HCT116 (cell line): ENCODE measurements at regions not wholly inside any gene's neighbourhood (a gene's known extent, or its start where the extent isn't known, plus 50 kb on each side); places are given as distances from the start of the nearest gene placed in this dataset.

Experiments used
- EZH2 ChIP-seq: fragments of 200-600 bp; sonication (generic); IDR thresholded peaks from 2 replicates; pipeline ENCODE4 v1.6.1; 2017; ENCODE audit warnings: antibody characterized with exemption, mixed run types
- POLR2A ChIP-seq: IDR thresholded peaks from 2 replicates; pipeline ENCODE4 v1.7.0; 2011; ENCODE audit warnings: borderline replicate concordance; ENCODE audit not compliant: insufficient read depth, insufficient read length; ENCODE audit errors: extremely low read depth
- POLR2AphosphoS5 ChIP-seq: IDR thresholded peaks from 2 replicates; pipeline ENCODE4 v1.6.1; 2011; ENCODE audit warnings: mild to moderate bottlenecking, low read depth, low read length, moderate library complexity
- SRF ChIP-seq: IDR thresholded peaks from 2 replicates; pipeline ENCODE4 v1.6.1; 2012; ENCODE audit warnings: low read depth
- ZNF274 ChIP-seq: fragments of 200-500 bp; sonication (Bioruptor generic); IDR thresholded peaks from 2 replicates; pipeline ENCODE4 v1.6.1; 2014; ENCODE audit warnings: mild to moderate bottlenecking, low read depth, low read length, inconsistent platforms
- TF ChIP-seq, protein P1 (sequence below), 3 experiments: fragments of 200-600 bp in 1 of 3; sonication (generic) in 1 of 3; IDR thresholded peaks in 2 of 3; conservative IDR thresholded peaks in 1 of 3; 2 replicates each; pipeline ENCODE4 v1.5.1; 2012 to 2017; ENCODE audit warnings: low read depth in 2 of 3, low read length in 2 of 3, antibody characterized with exemption in 1 of 3, borderline replicate concordance in 1 of 3, control low read depth in 1 of 3, mild to moderate bottlenecking in 1 of 3, mixed read lengths in 1 of 3, mixed run types in 1 of 3, moderate library complexity in 1 of 3; ENCODE audit not compliant: insufficient read depth in 1 of 3
- TF ChIP-seq, protein P2 (sequence below): IDR thresholded peaks from 2 replicates; pipeline ENCODE4 v1.6.1; 2012; ENCODE audit warnings: low read depth

DNA sequence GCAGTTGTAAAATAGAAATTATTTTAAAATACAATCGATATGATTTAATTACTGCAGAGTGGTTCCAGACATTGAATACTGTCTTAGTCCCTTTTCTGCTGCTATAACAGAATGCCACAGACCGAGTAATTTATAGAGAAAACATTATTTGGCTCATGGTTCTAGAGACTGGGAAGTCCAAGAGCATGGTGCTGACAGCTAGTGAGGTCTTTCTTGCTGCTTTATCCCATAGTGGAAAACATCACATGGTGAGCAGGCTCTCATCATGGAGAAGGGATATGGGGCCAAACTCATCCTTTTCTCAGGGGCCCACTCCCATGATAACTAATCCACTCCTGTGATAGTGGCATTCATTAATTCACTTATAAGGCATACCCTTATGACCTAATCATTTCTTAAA, 120.0 kb upstream of the TBL1XR1 start:
- TF ChIP-seq, protein P1, sequence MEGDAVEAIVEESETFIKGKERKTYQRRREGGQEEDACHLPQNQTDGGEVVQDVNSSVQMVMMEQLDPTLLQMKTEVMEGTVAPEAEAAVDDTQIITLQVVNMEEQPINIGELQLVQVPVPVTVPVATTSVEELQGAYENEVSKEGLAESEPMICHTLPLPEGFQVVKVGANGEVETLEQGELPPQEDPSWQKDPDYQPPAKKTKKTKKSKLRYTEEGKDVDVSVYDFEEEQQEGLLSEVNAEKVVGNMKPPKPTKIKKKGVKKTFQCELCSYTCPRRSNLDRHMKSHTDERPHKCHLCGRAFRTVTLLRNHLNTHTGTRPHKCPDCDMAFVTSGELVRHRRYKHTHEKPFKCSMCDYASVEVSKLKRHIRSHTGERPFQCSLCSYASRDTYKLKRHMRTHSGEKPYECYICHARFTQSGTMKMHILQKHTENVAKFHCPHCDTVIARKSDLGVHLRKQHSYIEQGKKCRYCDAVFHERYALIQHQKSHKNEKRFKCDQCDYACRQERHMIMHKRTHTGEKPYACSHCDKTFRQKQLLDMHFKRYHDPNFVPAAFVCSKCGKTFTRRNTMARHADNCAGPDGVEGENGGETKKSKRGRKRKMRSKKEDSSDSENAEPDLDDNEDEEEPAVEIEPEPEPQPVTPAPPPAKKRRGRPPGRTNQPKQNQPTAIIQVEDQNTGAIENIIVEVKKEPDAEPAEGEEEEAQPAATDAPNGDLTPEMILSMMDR (IDR thresholded peaks at IDR 0.05 in 2 of 3, conservative IDR thresholded peaks at IDR 0.05 in 1 of 3; ENCODE audit: borderline replicate concordance in 1 of 3, insufficient read depth in 1 of 3, low read depth in 2 of 3, low read length in 2 of 3) = no peak
- no peak for TF ChIP-seq SRF
- no peak for TF ChIP-seq ZNF274
- no peak for TF ChIP-seq POLR2A
- TF ChIP-seq, protein P2, sequence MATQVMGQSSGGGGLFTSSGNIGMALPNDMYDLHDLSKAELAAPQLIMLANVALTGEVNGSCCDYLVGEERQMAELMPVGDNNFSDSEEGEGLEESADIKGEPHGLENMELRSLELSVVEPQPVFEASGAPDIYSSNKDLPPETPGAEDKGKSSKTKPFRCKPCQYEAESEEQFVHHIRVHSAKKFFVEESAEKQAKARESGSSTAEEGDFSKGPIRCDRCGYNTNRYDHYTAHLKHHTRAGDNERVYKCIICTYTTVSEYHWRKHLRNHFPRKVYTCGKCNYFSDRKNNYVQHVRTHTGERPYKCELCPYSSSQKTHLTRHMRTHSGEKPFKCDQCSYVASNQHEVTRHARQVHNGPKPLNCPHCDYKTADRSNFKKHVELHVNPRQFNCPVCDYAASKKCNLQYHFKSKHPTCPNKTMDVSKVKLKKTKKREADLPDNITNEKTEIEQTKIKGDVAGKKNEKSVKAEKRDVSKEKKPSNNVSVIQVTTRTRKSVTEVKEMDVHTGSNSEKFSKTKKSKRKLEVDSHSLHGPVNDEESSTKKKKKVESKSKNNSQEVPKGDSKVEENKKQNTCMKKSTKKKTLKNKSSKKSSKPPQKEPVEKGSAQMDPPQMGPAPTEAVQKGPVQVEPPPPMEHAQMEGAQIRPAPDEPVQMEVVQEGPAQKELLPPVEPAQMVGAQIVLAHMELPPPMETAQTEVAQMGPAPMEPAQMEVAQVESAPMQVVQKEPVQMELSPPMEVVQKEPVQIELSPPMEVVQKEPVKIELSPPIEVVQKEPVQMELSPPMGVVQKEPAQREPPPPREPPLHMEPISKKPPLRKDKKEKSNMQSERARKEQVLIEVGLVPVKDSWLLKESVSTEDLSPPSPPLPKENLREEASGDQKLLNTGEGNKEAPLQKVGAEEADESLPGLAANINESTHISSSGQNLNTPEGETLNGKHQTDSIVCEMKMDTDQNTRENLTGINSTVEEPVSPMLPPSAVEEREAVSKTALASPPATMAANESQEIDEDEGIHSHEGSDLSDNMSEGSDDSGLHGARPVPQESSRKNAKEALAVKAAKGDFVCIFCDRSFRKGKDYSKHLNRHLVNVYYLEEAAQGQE = no peak
- TF ChIP-seq EZH2 = no peak
- TF ChIP-seq POLR2AphosphoS5 = no peak
